Erythroblast (primary cell): ENCODE measurements at regions not wholly inside any gene's neighbourhood (a gene's known extent, or its start where the extent isn't known, plus 50 kb on each side); places are given as distances from the start of the nearest gene placed in this dataset.

ENCODE experiments used
- GATA1 ChIP-seq: IDR thresholded peaks from 2 replicates; pipeline ENCODE4 v1.6.1; 2011; ENCODE audit warnings: low read depth, mild to moderate bottlenecking, control low read depth, low read length, moderate library complexity
- POLR2A ChIP-seq: IDR thresholded peaks from 2 replicates; pipeline ENCODE4 v1.6.1; 2011; ENCODE audit warnings: mild to moderate bottlenecking, low read length

GRCh38 chr1:194055536-194055935 lies 869.1 kb upstream of the B3GALT2 start:
- TF ChIP-seq POLR2A (no peak), GATA1 (no peak)
